Hepatocyte (in vitro differentiated cells): ENCODE measurements at regions not wholly inside any gene's neighbourhood (a gene's known extent, or its start where the extent isn't known, plus 50 kb on each side); places are given as distances from the start of the nearest gene placed in this dataset.

Experiments used
- small RNA-seq: library from RNA; depleted of rRNA; stranded (forward); fragments of <200 nt; gene quantifications from one replicate; pipeline ENCODE3, GENCODE V24; 2014

Small RNAs in the stretch of these regions (small RNA-seq; reads per million reads assigned to genes)
- 0.68 reads per million, percentile 55 among the genes with 10 or more reads in this experiment for gene RNA5SP357
